Right cardiac atrium (tissue), 5 donors: ENCODE measurements at regions not wholly inside any gene's neighbourhood (a gene's known extent, or its start where the extent isn't known, plus 50 kb on each side); places are given as distances from the start of the nearest gene placed in this dataset.

ENCODE experiments used
- ATAC-seq, 2 donors: fragments of 200-7000 bp; cut with Tn5 transposase; one replicate each; pipeline versions ENCODE4 v1.8.0 to v1.9.1; 2020; ENCODE audit warnings: moderate library complexity in 2 of 2, mild to moderate bottlenecking in 1 of 2
- DNase-seq, 3 donors: peaks; one replicate each; pipeline ENCODE4 v3.0.0-alpha.2; 2020
- H3K27ac ChIP-seq: one replicate; pipeline ENCODE4 v1.5.1; 2013; ENCODE audit warnings: mild to moderate bottlenecking, low read length, control low read depth, moderate library complexity
- H3K27me3 ChIP-seq: one replicate; pipeline ENCODE4 v1.6.1; 2013; ENCODE audit not compliant: control insufficient read depth, insufficient read depth
- H3K4me1 ChIP-seq: one replicate; pipeline ENCODE4 v1.6.1; 2013; ENCODE audit warnings: low read length; ENCODE audit not compliant: control insufficient read depth, insufficient read depth
- H3K4me3 ChIP-seq: one replicate; pipeline ENCODE4 v1.5.1; 2013; ENCODE audit warnings: low read length, control low read depth
- H3K9me3 ChIP-seq: one replicate; pipeline ENCODE4 v1.6.1; 2013; ENCODE audit warnings: low read length; ENCODE audit not compliant: control insufficient read depth
- WGBS: extraction: QIAGEN DNeasy Blood & Tissue Kit; methylation state at CpG from one replicate; pipeline ENCODE4 v1.1.7; 2013; 5-methylcytosine and 5-hydroxymethylcytosine counted together
- intact Hi-C, 4 donors: fragments of 100-400 bp; cut with DNase I; formaldehyde crosslinking; loops; one replicate each; pipeline versions ENCODE4 v1.11.0 to v1.14.0; 2022 to 2023
- donor health status: healthy with polysubstance abuse.
- donor health status: DM: no; HTN: yes; CAD: no.
- donor health status: DM: no; HTN: no; CAD: no.
- donor health status: DM: no; HTN: yes; CAD: no; lungs with severe emphysema.
- donor health status: DM: yes; HTN: yes; CAD: no.

DNA sequence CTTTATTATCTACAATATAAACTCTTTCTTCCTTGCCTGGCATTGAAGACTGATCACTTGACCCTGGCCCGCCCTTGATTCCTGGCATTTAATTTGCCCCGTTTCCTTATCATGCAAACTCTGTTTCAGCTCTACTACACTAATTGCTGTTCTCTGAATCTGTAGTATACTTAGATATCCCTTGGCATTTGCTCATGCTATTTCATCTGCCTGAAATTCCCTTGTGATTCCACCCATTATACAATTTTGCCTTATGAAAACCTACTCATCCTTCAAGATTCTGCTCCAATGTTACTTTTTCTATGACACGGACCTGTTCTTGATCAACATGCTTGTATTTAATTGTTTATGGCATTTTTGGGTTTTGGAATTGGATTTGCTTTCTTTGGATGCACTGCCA, 459.9 kb upstream of the AMOT start:
- H3K9me3 ChIP-seq = no peaks in the 10 kb centered on the region
- intact Hi-C loops = no loop called here
- no peak overlapping the region for H3K27ac ChIP-seq
- H3K27me3 ChIP-seq = no peaks in the 10 kb centered on the region
- DNase-seq = no peak
- no peak for ATAC-seq
- no peak overlapping the region for H3K4me3 ChIP-seq
- no peaks in the 10 kb centered on the region for H3K4me1 ChIP-seq
- WGBS = 45% methylated on average over 3 of the region's 3 CpGs

DNA sequence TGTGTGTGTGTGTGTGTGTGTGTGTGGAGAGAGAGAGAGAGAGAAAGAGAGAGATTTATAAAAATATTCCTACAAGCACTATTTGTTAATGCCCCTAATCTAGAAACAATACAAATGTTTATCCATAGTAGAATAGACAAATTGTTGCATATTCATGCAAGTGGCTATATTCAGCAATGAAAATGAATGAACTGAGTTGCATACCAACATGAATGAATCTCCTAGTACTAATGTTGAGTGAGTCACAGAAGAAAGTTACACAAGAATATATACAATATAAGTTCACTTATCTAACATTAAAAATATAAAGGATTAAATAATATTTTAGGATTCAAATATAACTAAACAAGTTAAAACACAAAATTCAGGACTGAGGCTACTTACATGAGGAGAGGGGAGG, 456.8 kb upstream of the AMOT start:
- H3K27ac ChIP-seq = no peak overlapping the region
- ATAC-seq = no peak
- H3K4me1 ChIP-seq = no peaks in the 10 kb centered on the region
- no peak overlapping the region for H3K4me3 ChIP-seq
- no peaks in the 10 kb centered on the region for H3K27me3 ChIP-seq
- DNase-seq = no peak
- intact Hi-C loops = no loop called here
- H3K9me3 ChIP-seq = no peaks in the 10 kb centered on the region

DNA sequence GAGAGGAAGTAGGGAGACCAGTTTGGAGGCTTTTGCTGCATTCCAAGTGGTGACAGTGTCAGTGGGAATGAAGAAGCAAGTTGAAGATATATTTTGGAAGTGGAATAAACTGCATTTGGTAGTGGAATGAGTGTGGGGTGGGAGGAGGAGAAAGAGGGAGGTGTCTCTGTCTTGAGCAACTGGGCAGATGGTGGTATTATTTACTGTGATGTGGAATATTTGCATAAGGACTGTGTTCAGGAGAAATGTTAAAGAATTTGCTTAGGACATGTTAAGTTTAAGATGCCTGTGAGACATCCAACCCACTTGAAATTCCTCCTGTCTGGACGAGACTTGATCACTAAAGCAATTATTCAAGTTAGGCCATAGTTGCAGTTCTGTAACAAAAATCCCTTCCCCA, 448.9 kb upstream of the AMOT start:
- DNase-seq = no peak

GRCh38 chrX:113287761-113288160, 447.1 kb upstream of the AMOT start:
- no peak overlapping the region for H3K4me3 ChIP-seq
- H3K4me1 ChIP-seq = no peaks in the 10 kb centered on the region
- H3K27ac ChIP-seq = no peak overlapping the region
- 77% methylated on average over 4 of the region's 4 CpGs for WGBS
- no peak for ATAC-seq
- no peak for DNase-seq
- intact Hi-C loops = no loop called here
- H3K27me3 ChIP-seq = no peaks in the 10 kb centered on the region
- H3K9me3 ChIP-seq = no peaks in the 10 kb centered on the region

More for the DNA sequence above, 448.9 kb upstream of the AMOT start:
- H3K9me3 ChIP-seq = no peaks in the 10 kb centered on the region
- H3K4me1 ChIP-seq = no peaks in the 10 kb centered on the region
- H3K27ac ChIP-seq = no peak overlapping the region
- no peak overlapping the region for H3K4me3 ChIP-seq
- WGBS = 57% methylated on average over 1 of the region's 1 CpG
- no peaks in the 10 kb centered on the region for H3K27me3 ChIP-seq
- no peak for ATAC-seq
- intact Hi-C loops = no loop called here

DNA sequence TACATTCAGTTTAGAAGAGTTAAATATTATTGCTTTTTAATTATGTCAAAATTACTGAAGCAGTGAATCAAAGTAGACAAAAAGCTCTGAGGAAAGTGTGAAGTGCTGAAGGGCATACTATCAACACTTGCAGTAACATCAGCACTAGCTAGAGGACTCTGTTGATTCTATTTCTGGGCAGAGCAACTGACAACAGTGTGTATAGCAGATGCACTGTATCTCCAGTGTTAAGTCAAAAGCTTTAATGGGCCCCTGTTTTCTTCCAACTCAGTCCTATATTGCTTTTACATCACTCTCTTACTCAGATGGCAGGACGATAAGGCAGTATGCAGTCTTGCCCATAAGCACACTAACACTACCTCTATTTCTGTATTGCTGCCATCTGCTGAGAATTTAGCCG, 435.2 kb upstream of the AMOT start:
- no peaks in the 10 kb centered on the region for H3K9me3 ChIP-seq
- 91% methylated on average over 2 of the region's 2 CpGs for WGBS
- intact Hi-C loops = no loop called here
- DNase-seq = no peak
- no peak overlapping the region for H3K4me3 ChIP-seq
- H3K27me3 ChIP-seq = no peaks in the 10 kb centered on the region
- H3K27ac ChIP-seq = no peak overlapping the region
- ATAC-seq = no peak
- no peaks in the 10 kb centered on the region for H3K4me1 ChIP-seq

DNA sequence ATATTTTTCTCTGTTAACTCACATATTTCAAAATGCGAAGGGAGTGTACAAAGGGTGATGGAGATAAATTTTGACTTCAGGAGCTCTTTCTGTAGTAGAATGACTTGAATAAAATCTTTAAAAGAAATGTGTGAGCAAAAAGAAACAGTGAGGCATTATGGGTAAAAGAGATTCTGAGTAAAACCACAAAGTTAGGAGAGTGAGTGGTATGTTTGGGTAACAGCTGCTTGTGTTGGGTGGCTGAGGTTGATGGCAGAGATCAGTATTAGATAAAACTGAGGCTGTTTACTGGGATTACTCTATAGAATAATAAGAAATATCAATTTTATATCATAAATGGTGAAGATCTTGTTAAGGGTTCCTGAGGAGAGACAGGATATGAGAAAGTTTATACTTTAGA, 434.2 kb upstream of the AMOT start:
- DNase-seq (no peak), ATAC-seq (no peak)
- Histone ChIP-seq H3K9me3 (no peaks in the 10 kb centered on the region), H3K4me3 (no peak overlapping the region), H3K4me1 (no peaks in the 10 kb centered on the region), H3K27me3 (no peaks in the 10 kb centered on the region), H3K27ac (no peak overlapping the region)
- intact Hi-C loops = no loop called here
- 92% methylated on average over 1 of the region's 1 CpG for WGBS

GRCh38 chrX:113274345-113274744, 433.7 kb upstream of the AMOT start:
- DNase-seq (no peak), ATAC-seq (no peak)
- H3K9me3 ChIP-seq = no peaks in the 10 kb centered on the region
- no peaks in the 10 kb centered on the region for H3K4me1 ChIP-seq
- H3K27ac ChIP-seq = no peak overlapping the region
- WGBS = 78% methylated on average over 5 of the region's 5 CpGs
- intact Hi-C loops = no loop called here
- no peak overlapping the region for H3K4me3 ChIP-seq
- no peaks in the 10 kb centered on the region for H3K27me3 ChIP-seq

DNA sequence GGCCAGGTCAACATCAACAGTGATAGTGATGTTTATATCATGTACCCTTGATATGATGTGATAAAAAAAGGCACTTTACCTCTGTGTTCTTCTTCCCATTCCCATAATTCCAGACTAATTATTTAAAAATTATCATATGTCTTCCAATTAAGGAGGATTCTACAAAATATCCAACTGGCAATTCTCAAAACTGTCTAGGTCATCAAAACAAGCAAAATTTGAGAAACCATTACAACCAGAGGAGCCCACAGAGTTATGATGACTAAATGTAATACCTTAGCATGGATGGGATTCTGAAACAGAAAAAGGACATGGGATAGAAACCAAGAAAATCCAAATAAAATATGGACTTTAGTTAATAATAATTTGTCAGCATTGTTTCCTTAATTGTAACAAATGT, 428.6 kb upstream of the AMOT start:
- Histone ChIP-seq H3K27ac (no peak overlapping the region), H3K4me3 (no peak overlapping the region)
- intact Hi-C loops = no loop called here

DNA sequence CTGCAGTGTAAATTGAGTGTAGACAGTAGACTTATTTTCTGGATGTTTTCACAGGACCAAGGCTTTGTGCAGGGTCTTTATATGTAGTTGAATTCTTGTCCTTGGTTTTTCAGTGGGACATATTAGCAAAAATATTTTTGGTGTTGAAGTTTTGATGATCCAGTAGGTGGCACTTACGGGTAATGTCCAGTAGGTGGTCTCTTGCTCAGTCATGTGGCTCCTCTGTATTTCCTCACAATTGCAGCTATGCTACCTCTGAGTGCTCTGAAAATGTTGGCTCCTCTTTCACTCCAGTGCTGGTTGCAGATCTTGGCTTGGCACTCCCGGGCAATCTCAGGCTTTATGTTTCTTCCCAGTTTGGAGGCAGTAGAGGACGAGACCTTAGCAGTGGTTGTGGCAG, 419.8 kb upstream of the AMOT start:
- Histone ChIP-seq H3K27me3 (no peaks in the 10 kb centered on the region), H3K9me3 (no peaks in the 10 kb centered on the region), H3K4me3 (no peak overlapping the region), H3K27ac (no peak overlapping the region), H3K4me1 (no peaks in the 10 kb centered on the region)
- no peak for DNase-seq
- ATAC-seq = no peak
- WGBS = 85% methylated on average over 3 of the region's 3 CpGs
- intact Hi-C loops = no loop called here

More for the DNA sequence above, 428.6 kb upstream of the AMOT start:
- no peaks in the 10 kb centered on the region for H3K27me3 ChIP-seq
- no peaks in the 10 kb centered on the region for H3K9me3 ChIP-seq
- ATAC-seq (no peak), DNase-seq (no peak)
- no peaks in the 10 kb centered on the region for H3K4me1 ChIP-seq

DNA sequence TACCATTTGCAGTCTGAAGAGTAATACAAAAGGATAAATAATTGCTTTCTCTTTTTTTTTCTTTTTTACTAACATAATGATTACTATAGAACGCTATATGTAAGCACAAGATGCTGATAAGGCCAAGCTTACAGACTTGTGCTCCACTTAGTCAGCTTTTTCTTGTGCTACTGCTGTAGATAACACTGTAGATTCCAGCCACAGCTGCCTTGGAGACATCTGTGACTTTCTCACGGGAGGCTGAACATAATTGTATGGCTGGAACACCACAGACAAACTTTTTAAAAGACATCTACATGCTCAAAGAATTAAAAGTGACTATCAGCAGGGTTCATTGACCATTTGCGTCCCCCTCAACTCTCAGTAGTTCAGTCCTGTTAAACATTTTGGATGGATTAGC, 381.7 kb upstream of the AMOT start:
- 37% methylated on average over 3 of the region's 3 CpGs for WGBS
- Histone ChIP-seq H3K27ac (no peak overlapping the region), H3K9me3 (no peaks in the 10 kb centered on the region), H3K4me3 (no peak overlapping the region), H3K27me3 (no peaks in the 10 kb centered on the region), H3K4me1 (no peaks in the 10 kb centered on the region)
- intact Hi-C loops = no loop called here
- no peak for DNase-seq
- ATAC-seq = no peak

- WGBS = 86% methylated on average over 9 of the region's 9 CpGs
- no peak overlapping the region for H3K27ac ChIP-seq
- ATAC-seq (no peak), DNase-seq (no peak)
- no peaks in the 10 kb centered on the region for H3K9me3 ChIP-seq
- no peaks in the 10 kb centered on the region for H3K4me1 ChIP-seq
- H3K4me3 ChIP-seq = no peak overlapping the region
- intact Hi-C loops = no loop called here
- H3K27me3 ChIP-seq = no peaks in the 10 kb centered on the region
These were observed 371.4 kb upstream of the AMOT start for GRCh38 chrX:113212052-113212451.

DNA sequence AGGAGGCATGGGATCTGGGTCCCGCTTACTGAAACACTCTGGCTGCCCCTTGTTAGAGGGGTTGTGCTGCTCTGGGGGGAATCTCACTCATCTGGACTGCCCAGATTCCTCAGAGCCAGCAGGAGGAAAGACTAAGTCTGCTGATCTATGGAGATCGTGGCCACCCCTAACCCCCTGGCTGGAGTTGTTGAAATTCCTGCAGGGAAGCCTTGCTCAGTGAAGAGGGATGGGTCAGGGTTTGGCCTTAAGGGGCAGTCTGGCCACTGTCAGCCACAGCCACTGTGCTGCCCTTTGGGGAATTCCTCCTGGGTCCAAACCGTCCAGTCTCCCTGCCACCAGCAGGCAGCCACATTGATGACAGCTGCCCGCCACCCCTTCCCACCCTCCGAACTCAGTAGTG, 362.0 kb upstream of the AMOT start:
- no peak for ATAC-seq
- no peak for DNase-seq
- Histone ChIP-seq H3K4me1 (no peaks in the 10 kb centered on the region), H3K9me3 (no peaks in the 10 kb centered on the region), H3K27me3 (no peaks in the 10 kb centered on the region), H3K27ac (no peak overlapping the region), H3K4me3 (no peak overlapping the region)
- intact Hi-C loops = no loop called here
- WGBS = 85% methylated on average over 5 of the region's 5 CpGs
